ENCODE measurements at regions not wholly inside any gene's neighbourhood (a gene's known extent, or its start where the extent isn't known, plus 50 kb on each side); places are given as distances from the start of the nearest gene placed in this dataset.
"Not testable (repeated sequence)": the region's sequence is repeated elsewhere in the genome, so short reads cannot be mapped to it uniquely, and the experiment has no call there.

- no peak for DNase-seq
These were observed 393.6 kb downstream of the KCNA4 start for GRCh38 chr11:29623144-29623722.

GRCh38 chr11:29616611-29617010 is 400.2 kb downstream of the KCNA4 start:
- no peak for DNase-seq

- no peak for DNase-seq
These were observed 404.4 kb downstream of the KCNA4 start for GRCh38 chr11:29612423-29612822.

- no peak for DNase-seq
These were observed 410.3 kb downstream of the KCNA4 start for GRCh38 chr11:29606330-29607031.

GRCh38 chr11:29600151-29600575 is 416.7 kb downstream of the KCNA4 start:
- not testable (repeated sequence) for DNase-seq

- no peak for DNase-seq
These were observed 432.5 kb downstream of the KCNA4 start for GRCh38 chr11:29584342-29584741.

GRCh38 chr11:29578806-29579205 is 438.0 kb downstream of the KCNA4 start:
- DNase-seq: no peak

- no peak for DNase-seq
These were observed 452.3 kb downstream of the KCNA4 start for GRCh38 chr11:29564486-29564885.

GRCh38 chr11:29562183-29562582 is 454.6 kb downstream of the KCNA4 start:
- DNase-seq: no peak

GRCh38 chr11:29553990-29554389 is 462.8 kb downstream of the KCNA4 start:
- no peak for DNase-seq

- DNase-seq: no peak
These were observed 478.3 kb downstream of the KCNA4 start for GRCh38 chr11:29538339-29539036.

- DNase-seq: no peak
These were observed 482.0 kb downstream of the KCNA4 start for GRCh38 chr11:29534836-29535235.

- no peak for DNase-seq
These were observed 485.9 kb downstream of the KCNA4 start for GRCh38 chr11:29530961-29531360.

- no peak for DNase-seq
These were observed 489.4 kb downstream of the KCNA4 start for GRCh38 chr11:29527391-29527936.

GRCh38 chr11:29518389-29519174 is 498.2 kb downstream of the KCNA4 start:
- DNase-seq: no peak

- no peak for DNase-seq
These were observed 505.4 kb downstream of the KCNA4 start for GRCh38 chr11:29511394-29511793.

GRCh38 chr11:29507376-29507775 is 509.5 kb downstream of the KCNA4 start:
- no peak for DNase-seq

- DNase-seq: no peak
These were observed 521.2 kb downstream of the KCNA4 start for GRCh38 chr11:29495676-29496075.

- no peak for DNase-seq
These were observed 525.9 kb downstream of the KCNA4 start for GRCh38 chr11:29490938-29491337.

- DNase-seq: no peak
These were observed 530.5 kb downstream of the KCNA4 start for GRCh38 chr11:29486301-29486700.

GRCh38 chr11:29485641-29486040 is 531.2 kb downstream of the KCNA4 start:
- no peak for DNase-seq

- DNase-seq: no peak
These were observed 532.3 kb downstream of the KCNA4 start for GRCh38 chr11:29484548-29484947.

- DNase-seq: no peak
These were observed 533.0 kb downstream of the KCNA4 start for GRCh38 chr11:29483831-29484230.
